Islet precursor cell (in vitro differentiated cells): ENCODE measurements at regions not wholly inside any gene's neighbourhood (a gene's known extent, or its start where the extent isn't known, plus 50 kb on each side); places are given as distances from the start of the nearest gene placed in this dataset.
A peak's percentile ranks its signal among the peaks of the same experiment; 100 is the strongest.
"Not testable (repeated sequence)": the region's sequence is repeated elsewhere in the genome, so short reads cannot be mapped to it uniquely, and the experiment has no call there.

ENCODE experiments used
- DNase-seq: peaks from one replicate; pipeline ENCODE4 v3.0.0-alpha.2; 2018

GRCh38 chr13:83211301-83211700 is 671.0 kb downstream of the SLITRK1 start:
- DNase-seq = no peak

- DNase-seq = no peak
These were observed 677.4 kb downstream of the SLITRK1 start for GRCh38 chr13:83204886-83205285.

GRCh38 chr13:83201506-83201905 is 680.8 kb downstream of the SLITRK1 start:
- no peak for DNase-seq

- DNase-seq = no peak
These were observed 685.0 kb downstream of the SLITRK1 start for GRCh38 chr13:83197316-83197715.

DNA sequence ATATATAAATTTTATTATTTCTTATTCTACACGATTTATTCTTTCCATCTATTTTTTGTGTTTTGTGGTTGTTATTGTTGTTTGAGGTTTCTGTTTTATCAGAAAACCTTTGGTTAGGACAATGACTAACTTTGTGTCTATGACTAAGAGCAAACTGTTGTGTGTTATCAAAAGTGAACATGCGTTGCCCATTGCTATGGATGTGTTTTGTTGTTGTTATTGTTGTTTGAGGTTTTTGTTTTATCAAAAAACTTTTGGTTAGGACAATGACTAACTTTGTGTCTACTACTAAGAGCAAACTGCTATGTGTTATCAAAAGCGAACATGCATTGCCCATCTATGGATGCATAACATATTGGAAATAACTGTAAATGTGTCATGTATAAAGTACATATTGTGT is 692.3 kb downstream of the SLITRK1 start:
- no peak for DNase-seq

DNA sequence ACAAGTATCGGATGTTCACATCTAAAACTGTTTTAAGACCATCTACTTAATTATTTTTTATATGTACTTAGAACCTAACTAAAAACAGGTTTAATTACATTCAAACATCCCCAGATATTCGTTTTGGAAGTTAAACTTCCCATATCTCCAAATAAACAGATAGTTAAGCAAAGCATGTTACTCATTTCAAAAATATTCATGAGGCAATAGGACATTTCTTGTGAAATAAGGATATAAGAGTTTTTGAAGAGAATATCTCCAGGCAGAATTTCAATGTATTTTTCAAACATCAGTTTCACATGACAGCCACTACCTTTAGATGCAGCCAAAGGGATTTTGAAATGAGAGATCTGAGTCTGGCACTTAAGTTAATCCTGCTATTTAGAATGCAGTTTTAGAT is 697.5 kb downstream of the SLITRK1 start:
- no peak for DNase-seq

DNA sequence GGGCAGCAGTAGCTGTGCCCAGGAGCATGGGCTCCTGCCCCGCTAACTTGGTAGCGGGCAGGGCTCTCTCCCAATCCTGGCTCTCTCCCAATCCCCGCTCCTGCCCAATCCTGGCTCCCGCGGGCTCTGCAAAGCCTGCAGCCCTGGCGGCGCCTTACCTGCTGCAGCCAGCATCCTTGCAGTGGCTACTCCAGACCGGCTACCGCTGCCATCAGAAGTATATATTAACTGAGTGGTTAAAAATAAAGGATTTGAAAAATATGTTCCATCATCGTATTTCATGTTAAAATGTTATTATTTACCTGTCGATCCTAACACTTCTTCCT is 698.2 kb downstream of the SLITRK1 start:
- DNase-seq = no peak

DNA sequence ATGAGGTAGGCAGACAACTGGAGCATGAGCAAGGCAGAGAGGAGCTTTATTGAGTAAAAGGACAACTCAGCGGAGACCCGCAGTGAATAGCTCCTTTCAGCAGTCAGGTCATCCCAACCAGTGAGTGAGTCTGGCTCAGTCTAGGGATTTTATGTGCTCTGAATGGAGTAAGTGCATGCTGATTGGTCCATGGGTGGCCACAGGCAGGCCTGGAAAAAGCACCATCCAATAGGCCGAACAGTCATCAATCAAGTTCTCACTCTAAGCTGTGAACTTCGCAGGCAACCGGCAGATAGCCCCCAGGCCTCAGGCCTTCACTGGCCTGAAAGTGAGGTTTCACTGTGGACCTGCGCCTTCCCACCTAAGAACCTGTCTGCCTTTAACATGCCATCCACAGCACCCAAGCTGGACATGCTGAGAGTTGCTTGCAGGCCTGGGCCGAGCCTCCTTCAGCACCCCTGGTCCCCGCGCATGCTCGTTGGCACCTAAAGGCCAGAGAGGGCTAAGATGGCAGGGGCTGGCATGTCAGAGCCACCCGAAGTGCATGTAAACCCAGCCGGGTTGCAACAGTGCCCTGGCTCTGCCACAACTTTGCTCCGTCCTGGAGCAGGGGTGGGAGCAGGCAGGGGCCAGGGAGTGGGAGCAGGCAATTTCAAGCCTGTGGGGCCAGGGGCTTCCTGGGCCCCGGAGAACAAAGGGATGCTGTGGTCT is 698.7 kb downstream of the SLITRK1 start:
- peak; percentile 56 for DNase-seq

DNA sequence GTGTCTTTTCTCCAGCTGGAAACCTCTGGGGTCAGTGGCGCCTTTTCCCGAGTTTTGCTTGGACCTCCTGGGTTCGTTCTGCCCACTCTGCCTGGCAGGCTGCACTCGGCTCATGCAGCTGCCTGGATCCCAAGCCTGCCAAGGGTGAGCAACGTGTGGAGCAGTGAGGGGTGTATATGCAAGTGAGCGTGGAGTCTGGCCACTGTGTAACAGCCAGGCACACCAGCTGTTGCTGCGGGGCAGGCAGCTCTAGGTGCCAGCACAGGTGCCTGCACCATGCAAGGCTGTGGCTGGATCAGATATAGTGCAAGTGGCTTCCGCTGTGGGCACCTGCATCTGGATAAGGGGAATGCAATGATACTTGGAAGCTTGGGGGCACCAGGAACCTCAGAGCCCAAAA is 699.4 kb downstream of the SLITRK1 start:
- DNase-seq = no peak

- DNase-seq = no peak
These were observed 704.3 kb downstream of the SLITRK1 start for GRCh38 chr13:83178008-83178407.

DNA sequence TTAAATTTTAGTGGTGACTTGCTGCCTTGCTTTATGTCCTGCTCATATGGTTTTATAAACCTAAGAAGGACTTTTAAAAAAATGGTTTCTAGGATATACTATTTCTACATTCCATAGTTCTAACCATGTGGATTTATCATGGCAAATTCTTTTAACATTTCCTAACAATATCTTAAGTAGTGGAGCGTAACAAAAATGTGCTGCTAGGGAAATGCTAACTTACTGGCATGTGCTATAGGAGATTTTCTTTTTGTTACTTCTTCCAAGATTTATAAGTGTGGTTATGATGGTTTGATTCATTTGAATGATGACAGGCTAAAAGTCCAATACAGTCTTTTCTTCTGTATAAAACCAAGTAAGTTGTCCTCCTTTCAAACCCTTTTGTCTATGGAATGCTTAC is 713.7 kb downstream of the SLITRK1 start:
- no peak for DNase-seq

- DNase-seq = no peak
These were observed 715.1 kb downstream of the SLITRK1 start for GRCh38 chr13:83167203-83167602.

DNA sequence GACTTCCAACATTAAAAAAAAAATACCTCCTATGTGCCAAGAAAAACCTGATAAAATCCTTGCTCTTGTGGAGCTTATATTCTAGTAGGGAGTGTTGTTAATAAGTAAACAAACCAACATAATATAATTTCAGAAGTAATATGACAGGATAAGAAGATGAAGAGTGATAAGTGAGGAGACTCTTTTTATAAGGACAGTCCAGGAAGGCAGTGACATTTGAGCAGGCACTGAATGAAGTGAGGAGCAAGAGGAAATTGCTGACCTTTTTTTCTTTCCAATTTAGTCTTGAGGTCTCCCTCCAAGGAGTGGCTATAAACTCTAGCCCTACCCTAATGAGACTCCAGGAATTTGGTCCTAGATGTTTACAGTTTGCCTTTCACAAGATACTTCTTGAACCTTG is 715.7 kb downstream of the SLITRK1 start:
- no peak for DNase-seq

- DNase-seq = no peak
These were observed 719.8 kb downstream of the SLITRK1 start for GRCh38 chr13:83162493-83162892.

GRCh38 chr13:83153848-83154247 is 728.4 kb downstream of the SLITRK1 start:
- DNase-seq = no peak

DNA sequence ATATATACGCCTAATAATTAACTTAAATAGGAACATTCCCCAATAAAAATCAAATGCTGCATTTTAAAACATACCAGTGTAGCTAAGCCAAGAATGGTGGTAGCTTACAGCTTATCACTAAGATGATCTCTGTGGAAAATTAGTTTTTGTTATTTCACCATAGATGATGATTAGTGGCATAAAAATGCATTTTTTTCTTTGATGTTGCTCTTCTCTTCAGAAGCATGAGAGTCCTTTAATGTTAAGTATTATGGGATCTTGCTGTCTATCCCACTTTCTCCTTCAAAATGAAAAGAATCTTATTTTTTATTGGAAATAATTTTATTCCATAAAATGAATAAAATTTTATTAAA is 731.0 kb downstream of the SLITRK1 start:
- no peak for DNase-seq

DNA sequence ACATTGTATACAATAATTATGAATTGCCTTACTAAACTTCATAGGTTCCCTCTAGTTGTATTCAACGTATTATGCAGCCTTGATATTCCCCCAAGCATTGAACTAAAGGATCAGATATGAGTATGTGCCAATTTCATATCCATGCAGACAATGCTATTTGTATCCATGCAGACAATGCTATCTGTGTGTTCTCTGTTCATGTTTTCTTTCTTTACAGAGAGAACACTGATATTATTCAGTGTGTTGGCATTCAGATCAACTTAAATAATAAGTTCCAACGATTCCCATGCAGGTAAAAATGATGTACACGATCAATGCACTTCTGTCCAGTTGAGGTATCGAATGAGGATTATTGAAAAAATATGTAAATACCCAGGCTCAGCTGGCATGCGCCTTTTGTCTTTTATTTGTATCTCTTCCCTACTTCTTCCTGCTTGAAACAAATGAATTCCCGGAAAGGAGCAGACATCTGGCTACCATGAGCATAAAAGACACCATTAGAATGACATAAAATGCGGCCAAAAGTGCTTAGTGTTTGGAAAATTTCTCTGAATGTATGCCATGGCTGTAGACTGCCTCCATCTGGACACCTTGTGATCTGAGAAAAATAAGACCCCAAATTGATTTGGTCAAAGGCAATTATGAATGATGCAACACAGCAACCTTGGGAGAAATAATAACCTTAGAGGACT is 731.5 kb downstream of the SLITRK1 start:
- DNase-seq = no peak

DNA sequence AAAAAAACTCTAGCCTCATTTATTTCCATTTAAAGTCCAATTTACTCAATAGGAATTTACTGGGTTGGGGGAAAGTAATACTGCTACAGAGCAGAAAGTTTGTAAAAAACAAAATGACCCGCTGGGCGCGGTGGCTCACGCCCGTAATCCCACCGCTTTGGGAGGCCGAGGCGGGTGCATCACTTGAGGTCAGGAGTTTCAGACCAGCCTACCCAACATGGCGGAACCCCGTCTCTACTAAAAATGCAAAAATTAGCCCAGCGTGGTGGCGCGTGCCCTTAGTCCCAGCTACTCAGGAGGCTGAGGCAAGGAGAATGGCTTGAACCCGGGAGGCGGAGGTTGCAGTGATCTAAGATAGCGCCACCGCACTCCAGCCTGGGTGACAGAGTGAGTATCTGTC is 745.6 kb downstream of the SLITRK1 start:
- no peak for DNase-seq

- no peak for DNase-seq
These were observed 756.5 kb downstream of the SLITRK1 start for GRCh38 chr13:83125791-83126190.

GRCh38 chr13:83121896-83122295 is 760.4 kb downstream of the SLITRK1 start:
- DNase-seq = peak; percentile 37

- no peak for DNase-seq
These were observed 765.2 kb downstream of the SLITRK1 start for GRCh38 chr13:83117046-83117445.

GRCh38 chr13:83101574-83102247 is 780.6 kb downstream of the SLITRK1 start:
- DNase-seq = not testable (repeated sequence)

GRCh38 chr13:83100237-83100636 is 782.0 kb downstream of the SLITRK1 start:
- DNase-seq = no peak

- no peak for DNase-seq
These were observed 793.4 kb downstream of the SLITRK1 start for GRCh38 chr13:83088858-83089257.
